ENCODE measurements at regions not wholly inside any gene's neighbourhood (a gene's known extent, or its start where the extent isn't known, plus 50 kb on each side); places are given as distances from the start of the nearest gene placed in this dataset.

DNA sequence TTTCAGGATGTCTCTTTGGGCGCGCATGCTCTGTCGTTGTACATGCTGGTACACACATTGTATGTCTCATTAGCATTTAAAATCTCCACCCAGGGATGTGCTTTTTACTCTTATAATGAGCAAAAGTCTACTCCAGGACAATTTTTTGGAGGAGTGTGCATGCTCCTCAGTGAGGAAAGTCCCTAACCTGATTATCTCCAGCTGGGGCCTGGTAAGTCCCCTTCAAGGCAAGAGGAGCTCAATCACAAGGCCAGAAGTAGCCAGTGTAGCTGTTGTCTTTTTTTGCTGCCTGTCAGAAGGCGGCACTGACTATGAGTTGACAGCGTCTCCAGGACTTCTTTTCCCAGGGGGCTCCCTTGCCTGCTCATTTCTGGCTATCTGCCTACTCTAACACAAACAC, 218.3 kb upstream of the CNTN1 start:
- TF ChIP-seq, protein P1, sequence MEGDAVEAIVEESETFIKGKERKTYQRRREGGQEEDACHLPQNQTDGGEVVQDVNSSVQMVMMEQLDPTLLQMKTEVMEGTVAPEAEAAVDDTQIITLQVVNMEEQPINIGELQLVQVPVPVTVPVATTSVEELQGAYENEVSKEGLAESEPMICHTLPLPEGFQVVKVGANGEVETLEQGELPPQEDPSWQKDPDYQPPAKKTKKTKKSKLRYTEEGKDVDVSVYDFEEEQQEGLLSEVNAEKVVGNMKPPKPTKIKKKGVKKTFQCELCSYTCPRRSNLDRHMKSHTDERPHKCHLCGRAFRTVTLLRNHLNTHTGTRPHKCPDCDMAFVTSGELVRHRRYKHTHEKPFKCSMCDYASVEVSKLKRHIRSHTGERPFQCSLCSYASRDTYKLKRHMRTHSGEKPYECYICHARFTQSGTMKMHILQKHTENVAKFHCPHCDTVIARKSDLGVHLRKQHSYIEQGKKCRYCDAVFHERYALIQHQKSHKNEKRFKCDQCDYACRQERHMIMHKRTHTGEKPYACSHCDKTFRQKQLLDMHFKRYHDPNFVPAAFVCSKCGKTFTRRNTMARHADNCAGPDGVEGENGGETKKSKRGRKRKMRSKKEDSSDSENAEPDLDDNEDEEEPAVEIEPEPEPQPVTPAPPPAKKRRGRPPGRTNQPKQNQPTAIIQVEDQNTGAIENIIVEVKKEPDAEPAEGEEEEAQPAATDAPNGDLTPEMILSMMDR (conservative IDR thresholded peaks at IDR 0.05; ENCODE audit: low read depth in 2 of 2): no peak
- no peak for TF ChIP-seq EZH2 (IDR thresholded peaks at IDR 0.05; ENCODE audit: low read depth, unreplicated experiment)
- no peak for TF ChIP-seq POLR2AphosphoS5 (IDR thresholded peaks at IDR 0.05; ENCODE audit: low read depth)
- no peak for TF ChIP-seq CREB1 (CRISPR knock-in tag; IDR thresholded peaks at IDR 0.05; ENCODE audit: low read depth)
- TF ChIP-seq EZH2phosphoT487 (IDR thresholded peaks at IDR 0.05; ENCODE audit: unreplicated experiment): no peak
- TF ChIP-seq, protein P2, sequence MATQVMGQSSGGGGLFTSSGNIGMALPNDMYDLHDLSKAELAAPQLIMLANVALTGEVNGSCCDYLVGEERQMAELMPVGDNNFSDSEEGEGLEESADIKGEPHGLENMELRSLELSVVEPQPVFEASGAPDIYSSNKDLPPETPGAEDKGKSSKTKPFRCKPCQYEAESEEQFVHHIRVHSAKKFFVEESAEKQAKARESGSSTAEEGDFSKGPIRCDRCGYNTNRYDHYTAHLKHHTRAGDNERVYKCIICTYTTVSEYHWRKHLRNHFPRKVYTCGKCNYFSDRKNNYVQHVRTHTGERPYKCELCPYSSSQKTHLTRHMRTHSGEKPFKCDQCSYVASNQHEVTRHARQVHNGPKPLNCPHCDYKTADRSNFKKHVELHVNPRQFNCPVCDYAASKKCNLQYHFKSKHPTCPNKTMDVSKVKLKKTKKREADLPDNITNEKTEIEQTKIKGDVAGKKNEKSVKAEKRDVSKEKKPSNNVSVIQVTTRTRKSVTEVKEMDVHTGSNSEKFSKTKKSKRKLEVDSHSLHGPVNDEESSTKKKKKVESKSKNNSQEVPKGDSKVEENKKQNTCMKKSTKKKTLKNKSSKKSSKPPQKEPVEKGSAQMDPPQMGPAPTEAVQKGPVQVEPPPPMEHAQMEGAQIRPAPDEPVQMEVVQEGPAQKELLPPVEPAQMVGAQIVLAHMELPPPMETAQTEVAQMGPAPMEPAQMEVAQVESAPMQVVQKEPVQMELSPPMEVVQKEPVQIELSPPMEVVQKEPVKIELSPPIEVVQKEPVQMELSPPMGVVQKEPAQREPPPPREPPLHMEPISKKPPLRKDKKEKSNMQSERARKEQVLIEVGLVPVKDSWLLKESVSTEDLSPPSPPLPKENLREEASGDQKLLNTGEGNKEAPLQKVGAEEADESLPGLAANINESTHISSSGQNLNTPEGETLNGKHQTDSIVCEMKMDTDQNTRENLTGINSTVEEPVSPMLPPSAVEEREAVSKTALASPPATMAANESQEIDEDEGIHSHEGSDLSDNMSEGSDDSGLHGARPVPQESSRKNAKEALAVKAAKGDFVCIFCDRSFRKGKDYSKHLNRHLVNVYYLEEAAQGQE (IDR thresholded peaks at IDR 0.05; ENCODE audit: unreplicated experiment): no peak
- TF ChIP-seq NANOG (IDR thresholded peaks at IDR 0.05; ENCODE audit: borderline replicate concordance): no peak
- TF ChIP-seq STAT1 (IDR thresholded peaks at IDR 0.05; ENCODE audit: unreplicated experiment): no peak
- TF ChIP-seq, protein P3, sequence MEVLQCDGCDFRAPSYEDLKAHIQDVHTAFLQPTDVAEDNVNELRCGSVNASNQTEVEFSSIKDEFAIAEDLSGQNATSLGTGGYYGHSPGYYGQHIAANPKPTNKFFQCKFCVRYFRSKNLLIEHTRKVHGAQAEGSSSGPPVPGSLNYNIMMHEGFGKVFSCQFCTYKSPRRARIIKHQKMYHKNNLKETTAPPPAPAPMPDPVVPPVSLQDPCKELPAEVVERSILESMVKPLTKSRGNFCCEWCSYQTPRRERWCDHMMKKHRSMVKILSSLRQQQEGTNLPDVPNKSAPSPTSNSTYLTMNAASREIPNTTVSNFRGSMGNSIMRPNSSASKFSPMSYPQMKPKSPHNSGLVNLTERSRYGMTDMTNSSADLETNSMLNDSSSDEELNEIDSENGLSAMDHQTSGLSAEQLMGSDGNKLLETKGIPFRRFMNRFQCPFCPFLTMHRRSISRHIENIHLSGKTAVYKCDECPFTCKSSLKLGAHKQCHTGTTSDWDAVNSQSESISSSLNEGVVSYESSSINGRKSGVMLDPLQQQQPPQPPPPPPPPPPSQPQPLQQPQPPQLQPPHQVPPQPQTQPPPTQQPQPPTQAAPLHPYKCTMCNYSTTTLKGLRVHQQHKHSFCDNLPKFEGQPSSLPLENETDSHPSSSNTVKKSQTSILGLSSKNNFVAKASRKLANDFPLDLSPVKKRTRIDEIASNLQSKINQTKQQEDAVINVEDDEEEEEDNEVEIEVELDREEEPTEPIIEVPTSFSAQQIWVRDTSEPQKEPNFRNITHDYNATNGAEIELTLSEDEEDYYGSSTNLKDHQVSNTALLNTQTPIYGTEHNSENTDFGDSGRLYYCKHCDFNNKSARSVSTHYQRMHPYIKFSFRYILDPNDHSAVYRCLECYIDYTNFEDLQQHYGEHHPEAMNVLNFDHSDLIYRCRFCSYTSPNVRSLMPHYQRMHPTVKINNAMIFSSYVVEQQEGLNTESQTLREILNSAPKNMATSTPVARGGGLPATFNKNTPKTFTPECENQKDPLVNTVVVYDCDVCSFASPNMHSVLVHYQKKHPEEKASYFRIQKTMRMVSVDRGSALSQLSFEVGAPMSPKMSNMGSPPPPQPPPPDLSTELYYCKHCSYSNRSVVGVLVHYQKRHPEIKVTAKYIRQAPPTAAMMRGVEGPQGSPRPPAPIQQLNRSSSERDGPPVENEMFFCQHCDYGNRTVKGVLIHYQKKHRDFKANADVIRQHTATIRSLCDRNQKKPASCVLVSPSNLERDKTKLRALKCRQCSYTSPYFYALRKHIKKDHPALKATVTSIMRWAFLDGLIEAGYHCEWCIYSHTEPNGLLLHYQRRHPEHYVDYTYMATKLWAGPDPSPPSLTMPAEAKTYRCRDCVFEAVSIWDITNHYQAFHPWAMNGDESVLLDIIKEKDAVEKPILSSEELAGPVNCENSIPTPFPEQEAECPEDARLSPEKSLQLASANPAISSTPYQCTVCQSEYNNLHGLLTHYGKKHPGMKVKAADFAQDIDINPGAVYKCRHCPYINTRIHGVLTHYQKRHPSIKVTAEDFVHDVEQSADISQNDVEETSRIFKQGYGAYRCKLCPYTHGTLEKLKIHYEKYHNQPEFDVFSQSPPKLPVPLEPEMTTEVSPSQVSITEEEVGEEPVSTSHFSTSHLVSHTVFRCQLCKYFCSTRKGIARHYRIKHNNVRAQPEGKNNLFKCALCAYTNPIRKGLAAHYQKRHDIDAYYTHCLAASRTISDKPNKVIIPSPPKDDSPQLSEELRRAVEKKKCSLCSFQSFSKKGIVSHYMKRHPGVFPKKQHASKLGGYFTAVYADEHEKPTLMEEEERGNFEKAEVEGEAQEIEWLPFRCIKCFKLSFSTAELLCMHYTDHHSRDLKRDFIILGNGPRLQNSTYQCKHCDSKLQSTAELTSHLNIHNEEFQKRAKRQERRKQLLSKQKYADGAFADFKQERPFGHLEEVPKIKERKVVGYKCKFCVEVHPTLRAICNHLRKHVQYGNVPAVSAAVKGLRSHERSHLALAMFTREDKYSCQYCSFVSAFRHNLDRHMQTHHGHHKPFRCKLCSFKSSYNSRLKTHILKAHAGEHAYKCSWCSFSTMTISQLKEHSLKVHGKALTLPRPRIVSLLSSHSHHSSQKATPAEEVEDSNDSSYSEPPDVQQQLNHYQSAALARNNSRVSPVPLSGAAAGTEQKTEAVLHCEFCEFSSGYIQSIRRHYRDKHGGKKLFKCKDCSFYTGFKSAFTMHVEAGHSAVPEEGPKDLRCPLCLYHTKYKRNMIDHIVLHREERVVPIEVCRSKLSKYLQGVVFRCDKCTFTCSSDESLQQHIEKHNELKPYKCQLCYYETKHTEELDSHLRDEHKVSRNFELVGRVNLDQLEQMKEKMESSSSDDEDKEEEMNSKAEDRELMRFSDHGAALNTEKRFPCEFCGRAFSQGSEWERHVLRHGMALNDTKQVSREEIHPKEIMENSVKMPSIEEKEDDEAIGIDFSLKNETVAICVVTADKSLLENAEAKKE (CRISPR knock-in tag; IDR thresholded peaks at IDR 0.05): no peak

All from GM23338 (cell line).